H1 (cell line): ENCODE measurements at regions not wholly inside any gene's neighbourhood (a gene's known extent, or its start where the extent isn't known, plus 50 kb on each side); places are given as distances from the start of the nearest gene placed in this dataset.

Source experiments
- CTCF ChIA-PET: fragments of 300-600 bp; sonication (Branson Sonifier 250); formaldehyde crosslinking; loops from one replicate; lab custom pipeline; 2021; ENCODE audit not compliant: partially characterized antibody; lab: Charles Lee
- POLR2A ChIA-PET: fragments of 300-600 bp; sonication (Branson Sonifier 250); formaldehyde crosslinking; loops from one replicate; lab custom pipeline; 2021; ENCODE audit warnings: inconsistent platforms; ENCODE audit not compliant: partially characterized antibody; lab: Charles Lee
- DNase-seq, 2 experiments: peaks; one replicate each; pipeline versions ENCODE4 v3.0.0 to v3.0.0-alpha.2; 2010 to 2022; ENCODE audit warnings: low spot score in 2 of 2, low read depth in 1 of 2, mixed read lengths in 1 of 2
- FAIRE-seq: peaks from 2 replicates; lab custom pipeline; 2011; peaks lifted over from hg19 to GRCh38; lab: Jason Lieb, UNC
- H2AFZ ChIP-seq: 2 replicates; pipeline ENCODE4 v1.8.1; 2012; ENCODE audit warnings: low read length, inconsistent platforms
- H2AK5ac ChIP-seq: 2 replicates; pipeline ENCODE4 v1.6.1; 2013; ENCODE audit warnings: low read depth, low read length
- H2BK120ac ChIP-seq: replicated peaks from 2 replicates; pipeline ENCODE3; 2013; ENCODE audit warnings: low read depth, low read length, inconsistent platforms
- H2BK12ac ChIP-seq: 2 replicates; pipeline ENCODE4 v1.6.1; 2013; ENCODE audit warnings: low read depth, low read length
- H2BK15ac ChIP-seq: 2 replicates; pipeline ENCODE4 v1.6.1; 2013; ENCODE audit warnings: low read length
- H2BK20ac ChIP-seq: 2 replicates; pipeline ENCODE4 v1.6.1; 2013; ENCODE audit warnings: low read length
- H2BK5ac ChIP-seq: 2 replicates; pipeline ENCODE4 v1.6.1; 2013; ENCODE audit warnings: low read depth, low read length
- H3K14ac ChIP-seq: 2 replicates; pipeline ENCODE4 v1.6.1; 2013; ENCODE audit warnings: inconsistent platforms; ENCODE audit not compliant: insufficient read length
- H3K18ac ChIP-seq: 2 replicates; pipeline ENCODE4 v1.6.1; 2013; ENCODE audit warnings: low read length; ENCODE audit errors: extremely low read depth
- H3K23ac ChIP-seq: 2 replicates; pipeline ENCODE4 v1.6.1; 2013; ENCODE audit warnings: inconsistent platforms; ENCODE audit not compliant: insufficient read length
- H3K23me2 ChIP-seq: 2 replicates; pipeline ENCODE4 v1.6.1; 2013; ENCODE audit warnings: low read depth, low read length
- H3K27ac ChIP-seq: 2 replicates; pipeline ENCODE4 v1.6.1; 2011; ENCODE audit warnings: low read depth, low read length, inconsistent platforms
- H3K27me3 ChIP-seq, 4 experiments: replicated peaks in 1 of 4; 1 replicate in 1 of 4; 2 replicates in 3 of 4; pipeline versions ENCODE4 v1.6.1 to v1.8.1; 2011 to 2013; ENCODE audit warnings: low read length in 3 of 4, mild to moderate bottlenecking in 3 of 4, inconsistent platforms in 2 of 4, mixed read lengths in 2 of 4, moderate library complexity in 1 of 4; ENCODE audit not compliant: control insufficient read depth in 3 of 4, insufficient read depth in 3 of 4; ENCODE audit errors: extremely low read depth in 1 of 4
- H3K36me3 ChIP-seq, 4 experiments: 2 replicates each; pipeline versions ENCODE4 v1.6.1 to v1.8.1; 2011 to 2013; ENCODE audit warnings: mild to moderate bottlenecking in 4 of 4, low read length in 3 of 4, moderate library complexity in 2 of 4, control low read depth in 1 of 4, inconsistent platforms in 1 of 4; ENCODE audit not compliant: insufficient read depth in 4 of 4, control insufficient read depth in 2 of 4
- H3K4ac ChIP-seq: replicated peaks from 2 replicates; pipeline ENCODE3; 2013; ENCODE audit warnings: low read length, low read depth, mixed read lengths, inconsistent platforms; ENCODE audit not compliant: insufficient read length
- H3K4me1 ChIP-seq, 4 experiments: replicated peaks in 1 of 4; 1 replicate in 1 of 4; 2 replicates in 3 of 4; pipeline versions ENCODE4 v1.6.1 to v1.8.1; 2011 to 2013; ENCODE audit warnings: low read length in 3 of 4, inconsistent platforms in 2 of 4, mixed read lengths in 1 of 4; ENCODE audit not compliant: insufficient read depth in 4 of 4, control insufficient read depth in 3 of 4
- H3K4me2 ChIP-seq, 2 experiments: 2 replicates each; pipeline versions ENCODE4 v1.6.1 to v1.8.1; 2011 to 2013; ENCODE audit warnings: low read depth in 2 of 2, low read length in 2 of 2, control low read depth in 1 of 2, inconsistent platforms in 1 of 2, mild to moderate bottlenecking in 1 of 2; ENCODE audit not compliant: insufficient read depth in 1 of 2
- H3K4me3 ChIP-seq, 4 experiments: fragments of 200-600, 300-600 bp in 1 of 4; sonication (generic), shearing (Covaris generic), sonication (Bioruptor Twin) in 1 of 4; 2 replicates each; pipeline versions ENCODE4 v1.5.1 to v1.8.1; 2011 to 2016; ENCODE audit warnings: low read length in 4 of 4, low read depth in 3 of 4, control low read depth in 2 of 4, inconsistent platforms in 2 of 4, mild to moderate bottlenecking in 2 of 4, mixed read lengths in 1 of 4, moderate library complexity in 1 of 4; ENCODE audit not compliant: insufficient read depth in 2 of 4; ENCODE audit errors: extremely low read depth in 1 of 4
- H3K56ac ChIP-seq: replicated peaks from 2 replicates; pipeline ENCODE3; 2013; ENCODE audit warnings: low read depth, mild to moderate bottlenecking, mixed read lengths, low read length, inconsistent platforms; ENCODE audit not compliant: insufficient read length
- H3K79me1 ChIP-seq: 2 replicates; pipeline ENCODE4 v1.6.1; 2013; ENCODE audit warnings: low read depth, low read length, control low read depth
- H3K79me2 ChIP-seq, 2 experiments: 2 replicates each; pipeline versions ENCODE4 v1.6.1 to v1.8.1; 2012 to 2013; ENCODE audit warnings: low read length in 2 of 2, mild to moderate bottlenecking in 2 of 2, inconsistent platforms in 1 of 2; ENCODE audit not compliant: insufficient read depth in 2 of 2, control insufficient read depth in 1 of 2
- H3K9ac ChIP-seq, 4 experiments: replicated peaks in 1 of 4; 1 replicate in 1 of 4; 2 replicates in 3 of 4; pipeline versions ENCODE4 v1.6.1 to v1.8.1; 2011 to 2013; ENCODE audit warnings: low read depth in 3 of 4, low read length in 3 of 4, control low read depth in 2 of 4, mild to moderate bottlenecking in 2 of 4, moderate library complexity in 2 of 4, inconsistent platforms in 1 of 4; ENCODE audit errors: extremely low read depth in 1 of 4
- H3K9me3 ChIP-seq, 2 experiments: 2 replicates each; pipeline versions ENCODE4 v1.6.1 to v1.8.1; 2012 to 2013; ENCODE audit warnings: mild to moderate bottlenecking in 2 of 2, moderate library complexity in 2 of 2, control low read depth in 1 of 2, inconsistent platforms in 1 of 2, low read depth in 1 of 2, low read length in 1 of 2, mixed read lengths in 1 of 2; ENCODE audit not compliant: insufficient read depth in 2 of 2
- H4K20me1 ChIP-seq, 2 experiments: replicated peaks in 1 of 2; 2 replicates each; pipeline versions ENCODE3 to v1.8.1; 2011 to 2013; ENCODE audit warnings: inconsistent platforms in 2 of 2, low read length in 2 of 2, mild to moderate bottlenecking in 1 of 2; ENCODE audit not compliant: insufficient read depth in 2 of 2, control insufficient read depth in 1 of 2
- H4K5ac ChIP-seq: 2 replicates; pipeline ENCODE4 v1.6.1; 2013; ENCODE audit warnings: low read length, low read depth, mixed read lengths, inconsistent platforms; ENCODE audit not compliant: insufficient read length
- H4K8ac ChIP-seq: 2 replicates; pipeline ENCODE4 v1.8.0; 2013; ENCODE audit warnings: mild to moderate bottlenecking, moderate library complexity, low read length, inconsistent platforms; ENCODE audit not compliant: insufficient read depth; ENCODE audit errors: extremely low read depth
- H4K91ac ChIP-seq: replicated peaks from 2 replicates; pipeline ENCODE3; 2013; ENCODE audit warnings: low read length, mixed read lengths, inconsistent platforms; ENCODE audit not compliant: insufficient read length
- CBX5 ChIP-seq: fragments of 300-800, 300-1000 bp; sonication (generic); IDR thresholded peaks from 2 replicates; pipeline ENCODE4 v1.7.1; 2016; ENCODE audit warnings: antibody characterized with exemption, low read length, low read depth
- CEBPB ChIP-seq: IDR thresholded peaks from 2 replicates; pipeline ENCODE4 v1.6.1; 2012; ENCODE audit warnings: low read depth, low read length
- CTCF ChIP-seq, 3 experiments: IDR thresholded peaks; 1 replicate in 2 of 3; 2 replicates in 1 of 3; pipeline versions ENCODE4 v1.5.1 to v1.6.1; 2011; ENCODE audit warnings: low read length in 3 of 3, mild to moderate bottlenecking in 3 of 3, inconsistent platforms in 2 of 3, low read depth in 1 of 3, moderate library complexity in 1 of 3; ENCODE audit not compliant: insufficient read depth in 1 of 3; ENCODE audit errors: control extremely low read depth in 1 of 3
- E2F6 ChIP-seq: IDR thresholded peaks from 2 replicates; pipeline ENCODE4 v1.6.1; 2012; ENCODE audit warnings: inconsistent platforms
- RAD21 ChIP-seq, 2 experiments: IDR thresholded peaks in 1 of 2; conservative IDR thresholded peaks in 1 of 2; 2 replicates each; pipeline ENCODE4 v1.6.1; 2011; ENCODE audit warnings: low read depth in 2 of 2, low read length in 2 of 2, improper control_type of control experiment in 1 of 2, inconsistent platforms in 1 of 2, mild to moderate bottlenecking in 1 of 2, moderate library complexity in 1 of 2
- SUZ12 ChIP-seq: fragments of 200-600 bp; sonication (generic); IDR thresholded peaks from 2 replicates; pipeline ENCODE4 v1.6.1; 2012; ENCODE audit warnings: mild to moderate bottlenecking, inconsistent platforms, low read length, moderate library complexity, mixed read lengths
- WGBS, 2 experiments: shearing (Covaris generic) in 1 of 2; methylation state at CpG; one replicate each; pipeline versions ENCODE4 v1.1.6 to v1.1.7; 2013 to 2015; ENCODE audit warnings: low lambda C conversion rate in 2 of 2, mixed read lengths in 2 of 2, inconsistent platforms in 1 of 2, low coverage in 1 of 2, missing lambda C conversion rate in 1 of 2; ENCODE audit not compliant: insufficient replicate concordance in 2 of 2, insufficient coverage in 1 of 2, insufficient read length in 1 of 2; ENCODE audit errors: extremely low coverage in 1 of 2, missing lambda C conversion rate in 1 of 2; 5-methylcytosine and 5-hydroxymethylcytosine counted together

- H2BK15ac ChIP-seq = no peak overlapping the region
- H3K23ac ChIP-seq = no peak overlapping the region
- H3K23me2 ChIP-seq = no peaks in the 10 kb centered on the region
- H3K27ac ChIP-seq = no peak overlapping the region
- H3K79me2 ChIP-seq = no peaks in the 10 kb centered on the region
- H3K36me3 ChIP-seq = no peaks in the 10 kb centered on the region; a peak in 1 of 8 replicates
- H2AFZ ChIP-seq = peak overlapping the region; percentile 47
- H3K4me3 ChIP-seq = no peak overlapping the region
- H2BK5ac ChIP-seq = no peak overlapping the region
- CTCF ChIA-PET = interaction anchor here (0.7 to 1.2 kb wide), 10 partner anchors 11 to 265 kb away, joined by 3 to 5 read pairs (median 3); no protein-coding TSS in a partner anchor
- peaks cover 0 to 3% of the 10 kb centered on the region in 2 experiments; a peak in 2 of 4 replicates for H3K9me3 ChIP-seq
- POLR2A ChIA-PET = no interaction called here
- no peak overlapping the region for H4K91ac ChIP-seq
- no peak overlapping the region for H2BK20ac ChIP-seq
- H3K4ac ChIP-seq = no peak overlapping the region
- H2AK5ac ChIP-seq = no peak overlapping the region
- H4K5ac ChIP-seq = no peak overlapping the region
- FAIRE-seq (peak; percentile 97), DNase-seq (no peak)
- no peak overlapping the region for H4K8ac ChIP-seq
- H3K79me1 ChIP-seq = no peaks in the 10 kb centered on the region
- 25% methylated on average over 4 of the region's 4 CpGs; no CpG with 5 or more reads in 1 of the 2 experiments for WGBS, 2 experiments
- no peak overlapping the region for H3K56ac ChIP-seq
- 0 out of 7 replicates have a peak overlapping the region, but pooled peaks of 1 of the 4 experiments have one; percentile 48 for H3K9ac ChIP-seq
- H2BK120ac ChIP-seq = no peak overlapping the region
- no peaks in the 10 kb centered on the region for H4K20me1 ChIP-seq
- peak overlapping the region in 1 of 2 experiments; percentile 18; a peak in 3 of 4 replicates for H3K4me2 ChIP-seq
- H3K27me3 ChIP-seq = no peaks in the 10 kb centered on the region; a peak in 2 of 7 replicates
- peaks cover 3 to 23% (median 17%) of the 10 kb centered on the region in 4 experiments for H3K4me1 ChIP-seq
- TF ChIP-seq CTCF (IDR thresholded peaks at IDR 0.05; ENCODE audit: control extremely low read depth in 1 of 3, insufficient read depth in 1 of 3, low read depth in 1 of 3, low read length in 3 of 3) (peak in 2 of 3 experiments; percentile 49 to 65; a peak in 2 of 4 replicates), SUZ12 (no peak), RAD21 (IDR thresholded peaks at IDR 0.05 in 1 of 2, conservative IDR thresholded peaks at IDR 0.05 in 1 of 2; ENCODE audit: low read depth in 2 of 2, low read length in 2 of 2) (peak; percentile 29 to 53; a peak in 3 of 4 replicates), E2F6 (no peak), CEBPB (peak; percentile 24; the same call in 1 of the 2 replicates), CBX5 (no peak)
- H3K18ac ChIP-seq = no peak overlapping the region
- no peak overlapping the region for H2BK12ac ChIP-seq
- H3K14ac ChIP-seq = no peak overlapping the region
Observed at GRCh38 chr15:92306663-92307062, 87.0 kb upstream of the ST8SIA2 start.
